ENCODE measurements at regions not wholly inside any gene's neighbourhood (a gene's known extent, or its start where the extent isn't known, plus 50 kb on each side); places are given as distances from the start of the nearest gene placed in this dataset.

GRCh38 chr21:27671207-27671606, 704.3 kb upstream of the ADAMTS5 start:
- CTCF ChIA-PET, result no interaction called here

GRCh38 chr21:27653481-27653880, 686.6 kb upstream of the ADAMTS5 start:
- POLR2A ChIA-PET, result no interaction called here
- no peak overlapping the region for H2AFZ ChIP-seq (ENCODE audit: insufficient read depth, low read depth, low read length, poor library complexity, severe bottlenecking)
- intact Hi-C loops (cut with micrococcal nuclease), result no loop called here

More at GRCh38 chr21:27671207-27671606, 704.3 kb upstream of the ADAMTS5 start:
- no peak overlapping the region for H3K4me3 Mint-ChIP-seq
- Histone ChIP-seq H3K4me2 (replicated peaks; ENCODE audit: low read depth, low read length, poor library complexity, severe bottlenecking) (no peak overlapping the region), H3K27ac (ENCODE audit: low read length in 2 of 2) (no peak overlapping the region), H3K27me3 (replicated peaks in 1 of 4; ENCODE audit: control extremely low read depth in 1 of 4, control insufficient read depth in 3 of 4, insufficient read depth in 4 of 4, low read length in 3 of 4) (no peaks in the 10 kb centered on the region), H2AFZ (ENCODE audit: insufficient read depth, low read depth, low read length, poor library complexity, severe bottlenecking) (no peak overlapping the region), H3K36me3 (replicated peaks in 1 of 2; ENCODE audit: control extremely low read depth in 1 of 2, control insufficient read depth in 1 of 2, extremely low read depth in 1 of 2, insufficient read depth in 2 of 2, low read length in 1 of 2) (no peaks in the 10 kb centered on the region), H3K4me3 (ENCODE audit: control extremely low read depth in 1 of 5, extremely low read depth in 1 of 5, insufficient read depth in 1 of 5, low read depth in 2 of 5, low read length in 4 of 5) (no peak overlapping the region), H4K20me1 (ENCODE audit: control insufficient read depth, insufficient read depth, low read length, poor library complexity, severe bottlenecking) (no peaks in the 10 kb centered on the region), H3K9ac (ENCODE audit: low read length) (no peak overlapping the region), H3K9me3 (ENCODE audit: control extremely low read depth in 1 of 3, control insufficient read depth in 2 of 3, insufficient read depth in 1 of 3, low read length in 2 of 3) (no peaks in the 10 kb centered on the region), H3K4me1 (ENCODE audit: control insufficient read depth in 2 of 2, insufficient read depth in 2 of 2, low read length in 2 of 2) (no peaks in the 10 kb centered on the region), H3K79me2 (ENCODE audit: control insufficient read depth, insufficient read depth, low read length) (no peaks in the 10 kb centered on the region)
- H3K4me1 Mint-ChIP-seq, result no peaks in the 10 kb centered on the region
- intact Hi-C loops (cut with micrococcal nuclease), result no loop called here
- H3K27ac Mint-ChIP-seq, result no peak overlapping the region
- TF ChIP-seq CTCF (IDR thresholded peaks at IDR 0.05) (no peak), EZH2 (IDR thresholded peaks at IDR 0.05; ENCODE audit: borderline replicate concordance, insufficient read depth, low read depth, low read length, poor library complexity, severe bottlenecking) (no peak)
- DNase-seq (no peak), ATAC-seq (ENCODE audit: low read depth) (no peak)
- 67% methylated on average over 1 of the region's 1 CpG for WGBS (ENCODE audit: insufficient coverage)
- no peaks in the 10 kb centered on the region for H3K27me3 Mint-ChIP-seq
- POLR2A ChIA-PET, result no interaction called here
- no peaks in the 10 kb centered on the region for H3K9me3 Mint-ChIP-seq (ENCODE audit: insufficient read depth)

More at GRCh38 chr21:27653481-27653880, 686.6 kb upstream of the ADAMTS5 start:
- H4K20me1 ChIP-seq (ENCODE audit: control insufficient read depth, insufficient read depth, low read length, poor library complexity, severe bottlenecking), result no peaks in the 10 kb centered on the region
- no peak for ATAC-seq (ENCODE audit: low read depth)
- no peaks in the 10 kb centered on the region for H3K27me3 ChIP-seq (replicated peaks in 1 of 4; ENCODE audit: control extremely low read depth in 1 of 4, control insufficient read depth in 3 of 4, insufficient read depth in 4 of 4, low read length in 3 of 4)
- H3K9me3 ChIP-seq (ENCODE audit: control extremely low read depth in 1 of 3, control insufficient read depth in 2 of 3, insufficient read depth in 1 of 3, low read length in 2 of 3), result no peaks in the 10 kb centered on the region
- DNase-seq, result no peak
- H3K9ac ChIP-seq (ENCODE audit: low read length), result no peak overlapping the region
- no peaks in the 10 kb centered on the region for H3K27me3 Mint-ChIP-seq
- H3K79me2 ChIP-seq (ENCODE audit: control insufficient read depth, insufficient read depth, low read length), result no peaks in the 10 kb centered on the region
- TF ChIP-seq CTCF (IDR thresholded peaks at IDR 0.05) (no peak), EZH2 (IDR thresholded peaks at IDR 0.05; ENCODE audit: borderline replicate concordance, insufficient read depth, low read depth, low read length, poor library complexity, severe bottlenecking) (no peak)
- no peak overlapping the region for H3K27ac ChIP-seq (ENCODE audit: low read length in 2 of 2)
- CTCF ChIA-PET, result no interaction called here
- H3K9me3 Mint-ChIP-seq (ENCODE audit: insufficient read depth), result no peaks in the 10 kb centered on the region
- no CpG with 5 or more reads among the region's 2 CpGs for WGBS (ENCODE audit: insufficient coverage)
- H3K4me1 ChIP-seq (ENCODE audit: control insufficient read depth in 2 of 2, insufficient read depth in 2 of 2, low read length in 2 of 2), result no peaks in the 10 kb centered on the region
- no peak overlapping the region for H3K4me3 ChIP-seq (ENCODE audit: control extremely low read depth in 1 of 5, extremely low read depth in 1 of 5, insufficient read depth in 1 of 5, low read depth in 2 of 5, low read length in 4 of 5)
- no peak overlapping the region for H3K4me2 ChIP-seq (replicated peaks; ENCODE audit: low read depth, low read length, poor library complexity, severe bottlenecking)
- no peaks in the 10 kb centered on the region for H3K36me3 ChIP-seq (replicated peaks in 1 of 2; ENCODE audit: control extremely low read depth in 1 of 2, control insufficient read depth in 1 of 2, extremely low read depth in 1 of 2, insufficient read depth in 2 of 2, low read length in 1 of 2)
- no peak overlapping the region for H3K4me3 Mint-ChIP-seq
- no peak overlapping the region for H3K27ac Mint-ChIP-seq
- H3K4me1 Mint-ChIP-seq, result no peaks in the 10 kb centered on the region
